B cell (primary cell): ENCODE measurements at regions not wholly inside any gene's neighbourhood (a gene's known extent, or its start where the extent isn't known, plus 50 kb on each side); places are given as distances from the start of the nearest gene placed in this dataset.

Source experiments
- ATAC-seq: fragments of 200-7000 bp; cut with Tn5 transposase; one replicate; pipeline ENCODE4 v1.10.0; 2021; ENCODE audit warnings: low read depth, mild to moderate bottlenecking, moderate number of reproducible peaks, moderate library complexity
- CTCF ChIA-PET: fragments of 350-600 bp; sonication (Branson Sonifier 250); formaldehyde crosslinking; loops from one replicate; lab custom pipeline; 2021; ENCODE audit warnings: antibody characterized with exemption, inconsistent platforms; lab: Charles Lee
- POLR2A ChIA-PET: fragments of 350-600 bp; sonication (Branson Sonifier 250); formaldehyde crosslinking; loops from one replicate; lab custom pipeline; 2021; ENCODE audit warnings: antibody characterized with exemption; lab: Charles Lee
- DNase-seq: peaks from one replicate; pipeline ENCODE4 v3.0.0; 2013
- H2AFZ ChIP-seq: 2 replicates; pipeline ENCODE4 v1.6.1; 2012; ENCODE audit warnings: mild to moderate bottlenecking, low read depth, low read length; ENCODE audit not compliant: insufficient read depth, poor library complexity, severe bottlenecking
- H3K27ac ChIP-seq, 2 donors: 1 replicate in 1 of 2; 2 replicates in 1 of 2; pipeline ENCODE4 v1.5.1; 2012 to 2013; ENCODE audit warnings: low read length in 2 of 2, mild to moderate bottlenecking in 2 of 2, moderate library complexity in 1 of 2
- H3K27me3 ChIP-seq, 4 experiments: fragments of 200-600 bp in 1 of 4; sonication (generic) in 1 of 4; replicated peaks in 1 of 4; 1 replicate in 2 of 4; 2 replicates in 2 of 4; pipeline versions ENCODE4 v1.6.1 to v1.7.0; 2013 to 2016; ENCODE audit warnings: low read length in 3 of 4, mild to moderate bottlenecking in 2 of 4, mixed read lengths in 1 of 4, moderate library complexity in 1 of 4; ENCODE audit not compliant: insufficient read depth in 4 of 4, control insufficient read depth in 3 of 4; ENCODE audit errors: control extremely low read depth in 1 of 4
- H3K36me3 ChIP-seq, 2 experiments: replicated peaks in 1 of 2; 1 replicate in 1 of 2; 2 replicates in 1 of 2; pipeline versions ENCODE4 v1.6.1 to v1.7.1; 2013; ENCODE audit warnings: low read length in 1 of 2; ENCODE audit not compliant: insufficient read depth in 2 of 2, control insufficient read depth in 1 of 2; ENCODE audit errors: control extremely low read depth in 1 of 2, extremely low read depth in 1 of 2
- H3K4me1 ChIP-seq, 2 donors: fragments of 200-600 bp in 1 of 2; sonication (generic) in 1 of 2; 1 replicate in 1 of 2; 2 replicates in 1 of 2; pipeline versions ENCODE4 v1.5.1 to v1.6.1; 2013 to 2017; ENCODE audit warnings: low read length in 2 of 2; ENCODE audit not compliant: control insufficient read depth in 2 of 2, insufficient read depth in 2 of 2
- H3K4me2 ChIP-seq: replicated peaks from 2 replicates; pipeline ENCODE3; 2012; ENCODE audit warnings: mild to moderate bottlenecking, low read depth, low read length; ENCODE audit not compliant: poor library complexity, severe bottlenecking
- H3K4me3 ChIP-seq, 5 experiments: fragments of 200-600 bp in 1 of 5; sonication (generic) in 1 of 5; 1 replicate in 3 of 5; 2 replicates in 2 of 5; pipeline versions ENCODE4 v1.5.1 to v1.7.0; 2011 to 2016; ENCODE audit warnings: low read length in 4 of 5, mild to moderate bottlenecking in 4 of 5, low read depth in 2 of 5, control low read depth in 1 of 5, moderate library complexity in 1 of 5; ENCODE audit not compliant: insufficient read depth in 1 of 5; ENCODE audit errors: control extremely low read depth in 1 of 5, extremely low read depth in 1 of 5
- H3K79me2 ChIP-seq: fragments of 200-600 bp; sonication (generic); one replicate; pipeline ENCODE4 v1.6.0; 2016; ENCODE audit warnings: low read length; ENCODE audit not compliant: control insufficient read depth, insufficient read depth
- H3K9ac ChIP-seq: fragments of 200-600 bp; sonication (generic); 2 replicates; pipeline ENCODE4 v1.6.1; 2017; ENCODE audit warnings: mild to moderate bottlenecking, low read length, moderate library complexity
- H3K9me3 ChIP-seq, 3 donors: one replicate each; pipeline versions ENCODE4 v1.6.1 to v1.7.1; 2013; ENCODE audit warnings: low read length in 2 of 3; ENCODE audit not compliant: control insufficient read depth in 2 of 3, insufficient read depth in 1 of 3; ENCODE audit errors: control extremely low read depth in 1 of 3
- H4K20me1 ChIP-seq: 2 replicates; pipeline ENCODE4 v1.6.0; 2012; ENCODE audit warnings: mild to moderate bottlenecking, low read length; ENCODE audit not compliant: insufficient read depth, control insufficient read depth, poor library complexity, severe bottlenecking
- H3K27ac Mint-ChIP-seq: one replicate; pipeline ENCODE4 v1.8.0; 2021; ENCODE audit warnings: mixed read lengths
- H3K27me3 Mint-ChIP-seq: one replicate; pipeline ENCODE4 v1.8.0; 2021; ENCODE audit warnings: mixed read lengths
- H3K4me1 Mint-ChIP-seq: one replicate; pipeline ENCODE4 v1.8.0; 2021; ENCODE audit warnings: mixed read lengths
- H3K4me3 Mint-ChIP-seq: one replicate; pipeline ENCODE4 v1.8.0; 2021; ENCODE audit warnings: mixed read lengths
- H3K9me3 Mint-ChIP-seq: one replicate; pipeline ENCODE4 v1.8.0; 2022; ENCODE audit warnings: mixed read lengths; ENCODE audit not compliant: insufficient read depth
- CTCF ChIP-seq: fragments of 200-600 bp; IDR thresholded peaks from one replicate; pipeline ENCODE4 v1.8.0; 2022; ENCODE audit warnings: antibody characterized with exemption, mild to moderate bottlenecking
- EZH2 ChIP-seq: IDR thresholded peaks from 2 replicates; pipeline ENCODE4 v1.6.1; 2012; ENCODE audit warnings: borderline replicate concordance, low read depth, mild to moderate bottlenecking, moderate library complexity, low read length; ENCODE audit not compliant: insufficient read depth, poor library complexity, severe bottlenecking
- WGBS: methylation state at CpG from one replicate; pipeline ENCODE4 v1.1.5; 2013; ENCODE audit warnings: missing lambda C conversion rate; ENCODE audit not compliant: insufficient coverage; 5-methylcytosine and 5-hydroxymethylcytosine counted together
- intact Hi-C: fragments of 100-400 bp; cut with micrococcal nuclease; formaldehyde crosslinking; loops from one replicate; pipeline ENCODE4 v1.10.0; 2022

- Mint-ChIP-seq H3K27ac (no peak overlapping the region), H3K9me3 (no peaks in the 10 kb centered on the region), H3K4me1 (peaks cover 18% of the 10 kb centered on the region), H3K4me3 (no peak overlapping the region), H3K27me3 (peaks cover 34% of the 10 kb centered on the region)
- ATAC-seq (peak; percentile 18), DNase-seq (no peak)
- WGBS = 88% methylated on average over 5 of the region's 11 CpGs
- Histone ChIP-seq H3K79me2 (peaks cover 3% of the 10 kb centered on the region), H4K20me1 (no peaks in the 10 kb centered on the region), H3K27ac (no peak overlapping the region), H2AFZ (no peak overlapping the region), H3K4me1 (peaks cover 17 to 25% of the 10 kb centered on the region in 2 donors), H3K9ac (no peak overlapping the region), H3K9me3 (peaks cover 0 to 16% (median 2%) of the 10 kb centered on the region in 3 donors), H3K4me2 (peak overlapping the region; percentile 17), H3K36me3 (no peaks in the 10 kb centered on the region), H3K27me3 (peaks cover 0 to 48% (median 12%) of the 10 kb centered on the region in 4 experiments), H3K4me3 (no peak overlapping the region)
- ChIA-PET POLR2A (interaction anchor here (0.9 kb wide), 1 partner anchor 50 kb away, joined by 4 read pairs; no protein-coding TSS in a partner anchor), CTCF (interaction anchor here (0.7 to 3.1 kb wide), 16 partner anchors 11 to 901 kb away, joined by 3 to 15 read pairs (median 4); no protein-coding TSS in a partner anchor)
- TF ChIP-seq CTCF = no peak
- TF ChIP-seq EZH2 = no peak
- intact Hi-C loops = loop anchor here (5.0 kb wide), 1 partner anchor 47 kb away; no protein-coding TSS in a partner anchor
These were observed 50.7 kb upstream of the GPR157 start for GRCh38 chr1:9179463-9180110.
